Epithelial cell of proximal tubule (primary cell): ENCODE measurements at regions not wholly inside any gene's neighbourhood (a gene's known extent, or its start where the extent isn't known, plus 50 kb on each side); places are given as distances from the start of the nearest gene placed in this dataset.

Source experiments
- DNase-seq: peaks from one replicate; pipeline ENCODE4 v3.0.0-alpha.2; 2011; ENCODE audit warnings: low read depth
- H3K4me3 ChIP-seq: 2 replicates; pipeline ENCODE4 v1.5.1; 2011; ENCODE audit warnings: low read depth, mild to moderate bottlenecking, low read length
- TF ChIP-seq, protein P1 (sequence below): conservative IDR thresholded peaks from 2 replicates; pipeline ENCODE4 v1.5.1; 2012; ENCODE audit warnings: low read depth, mild to moderate bottlenecking, low read length

DNA sequence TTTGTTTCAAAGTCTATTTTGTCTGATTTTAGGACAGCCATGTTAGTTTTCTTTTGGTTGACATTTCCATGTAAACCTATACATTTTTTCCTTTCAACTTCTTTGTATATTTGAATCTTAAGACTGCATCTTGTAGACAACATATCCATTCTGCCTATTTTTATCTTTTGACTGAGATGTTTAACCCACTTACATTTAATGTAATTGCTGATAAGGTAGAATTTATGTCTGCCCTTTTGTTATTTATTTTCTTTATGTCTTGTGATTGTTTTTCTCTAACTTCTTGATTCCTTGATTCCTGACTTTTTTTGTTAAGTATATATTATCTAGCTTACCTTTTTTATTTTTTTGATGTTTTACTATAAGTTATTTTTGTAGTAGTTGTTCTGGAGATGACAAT is 542.5 kb downstream of the SUCLG1 start:
- no peak overlapping the region for H3K4me3 ChIP-seq
- no peak for DNase-seq
- TF ChIP-seq, protein P1, sequence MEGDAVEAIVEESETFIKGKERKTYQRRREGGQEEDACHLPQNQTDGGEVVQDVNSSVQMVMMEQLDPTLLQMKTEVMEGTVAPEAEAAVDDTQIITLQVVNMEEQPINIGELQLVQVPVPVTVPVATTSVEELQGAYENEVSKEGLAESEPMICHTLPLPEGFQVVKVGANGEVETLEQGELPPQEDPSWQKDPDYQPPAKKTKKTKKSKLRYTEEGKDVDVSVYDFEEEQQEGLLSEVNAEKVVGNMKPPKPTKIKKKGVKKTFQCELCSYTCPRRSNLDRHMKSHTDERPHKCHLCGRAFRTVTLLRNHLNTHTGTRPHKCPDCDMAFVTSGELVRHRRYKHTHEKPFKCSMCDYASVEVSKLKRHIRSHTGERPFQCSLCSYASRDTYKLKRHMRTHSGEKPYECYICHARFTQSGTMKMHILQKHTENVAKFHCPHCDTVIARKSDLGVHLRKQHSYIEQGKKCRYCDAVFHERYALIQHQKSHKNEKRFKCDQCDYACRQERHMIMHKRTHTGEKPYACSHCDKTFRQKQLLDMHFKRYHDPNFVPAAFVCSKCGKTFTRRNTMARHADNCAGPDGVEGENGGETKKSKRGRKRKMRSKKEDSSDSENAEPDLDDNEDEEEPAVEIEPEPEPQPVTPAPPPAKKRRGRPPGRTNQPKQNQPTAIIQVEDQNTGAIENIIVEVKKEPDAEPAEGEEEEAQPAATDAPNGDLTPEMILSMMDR = no peak

DNA sequence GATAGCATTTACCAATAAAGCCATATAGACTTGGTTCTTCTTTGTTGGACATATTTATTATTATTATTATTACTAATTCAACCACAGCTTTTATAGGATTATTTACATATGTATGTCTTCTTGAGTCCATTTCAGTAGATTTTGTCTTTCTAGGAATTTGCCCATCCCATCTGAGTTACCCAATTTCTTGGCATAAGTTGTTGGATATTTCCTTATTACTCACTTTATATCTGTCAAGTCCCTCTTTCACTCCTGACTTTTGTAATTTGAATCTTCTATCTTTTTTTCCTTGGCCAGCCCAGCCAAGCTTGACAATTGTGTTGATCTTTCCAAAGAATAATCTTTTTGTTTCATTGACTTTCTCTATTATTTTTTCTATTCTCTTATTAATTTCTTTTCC is 543.7 kb downstream of the SUCLG1 start:
- no peak for DNase-seq
- TF ChIP-seq, protein P1 = no peak
- no peak overlapping the region for H3K4me3 ChIP-seq

DNA sequence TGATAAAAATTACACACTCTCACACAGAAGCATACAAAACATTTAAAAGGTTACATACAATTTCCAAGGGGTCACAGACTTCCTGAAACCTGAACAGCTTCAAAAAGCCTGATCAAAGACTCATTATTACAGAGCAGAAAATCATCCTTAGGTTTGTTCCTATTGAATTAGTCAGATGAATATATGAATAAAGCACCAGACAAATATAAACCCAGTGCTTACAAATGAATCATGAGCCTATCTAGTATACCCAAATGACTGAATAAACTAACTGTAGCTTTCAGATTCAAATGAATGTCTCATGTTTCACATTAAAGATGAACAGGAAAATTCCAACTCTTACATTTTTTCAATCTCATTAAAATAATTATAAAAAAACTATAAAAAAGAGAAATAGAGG is 550.3 kb downstream of the SUCLG1 start:
- H3K4me3 ChIP-seq = no peak overlapping the region
- no peak for DNase-seq
- TF ChIP-seq, protein P1 = no peak

DNA sequence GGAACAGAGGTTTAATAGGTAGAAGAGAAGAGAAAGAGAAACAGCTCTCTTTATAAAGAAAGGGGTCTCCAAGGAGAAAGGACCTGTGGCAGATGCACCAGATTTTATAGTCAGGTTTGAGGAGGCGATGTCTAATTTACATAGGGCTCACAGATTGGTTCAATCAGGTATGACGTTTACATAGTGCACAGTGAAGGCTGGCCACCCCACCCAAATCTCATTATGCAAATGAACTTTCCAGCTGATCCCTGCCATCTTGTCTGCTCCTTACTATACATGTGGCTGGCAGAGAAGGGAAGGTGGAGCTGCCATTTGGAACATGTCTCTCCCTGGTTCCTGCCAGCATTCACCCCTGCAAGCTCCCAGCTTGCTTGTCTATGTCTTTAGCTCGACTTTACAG is 557.8 kb downstream of the SUCLG1 start:
- TF ChIP-seq, protein P1 = no peak

DNA sequence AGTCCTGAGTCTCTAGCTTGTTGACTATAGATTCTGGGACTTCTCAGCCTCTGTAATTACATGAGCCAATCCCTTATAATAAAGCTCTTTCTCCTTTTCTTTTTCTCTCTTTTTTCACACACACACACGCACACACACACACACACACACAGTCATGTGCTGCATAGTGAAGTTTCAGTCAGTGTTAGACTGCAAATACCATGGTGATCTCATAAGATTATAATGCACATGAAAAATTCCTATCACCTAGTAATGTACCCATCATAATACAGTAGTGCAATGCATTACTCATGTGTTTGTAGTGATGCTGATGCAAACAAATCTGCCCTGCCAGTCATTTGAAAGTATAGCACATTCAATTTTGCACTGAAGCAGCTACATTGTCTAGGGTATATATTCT is 558.2 kb downstream of the SUCLG1 start:
- TF ChIP-seq, protein P1 = no peak
- no peak for DNase-seq
- H3K4me3 ChIP-seq = no peak overlapping the region

More for the DNA sequence above, 557.8 kb downstream of the SUCLG1 start:
- no peak overlapping the region for H3K4me3 ChIP-seq
- no peak for DNase-seq

DNA sequence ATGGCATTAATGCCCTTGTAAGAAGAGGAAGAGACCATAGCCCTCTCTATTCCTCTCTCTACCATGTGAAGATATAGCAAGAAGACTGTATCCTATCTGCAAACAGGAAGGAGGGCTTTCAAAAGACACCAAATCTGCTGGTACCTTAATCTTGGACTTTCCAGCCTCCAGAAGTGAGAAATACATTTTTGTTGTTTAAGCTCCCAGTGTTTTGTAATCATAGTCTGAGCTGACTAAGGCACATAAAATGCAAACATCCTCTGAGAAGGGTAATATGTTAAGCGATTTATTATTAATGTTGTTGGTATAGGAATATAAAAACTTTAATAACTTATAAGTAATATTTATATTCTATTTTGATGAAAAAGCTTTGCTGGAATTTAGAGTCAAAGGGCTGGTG is 559.8 kb downstream of the SUCLG1 start:
- DNase-seq = no peak
- TF ChIP-seq, protein P1 = no peak
- no peak overlapping the region for H3K4me3 ChIP-seq

DNA sequence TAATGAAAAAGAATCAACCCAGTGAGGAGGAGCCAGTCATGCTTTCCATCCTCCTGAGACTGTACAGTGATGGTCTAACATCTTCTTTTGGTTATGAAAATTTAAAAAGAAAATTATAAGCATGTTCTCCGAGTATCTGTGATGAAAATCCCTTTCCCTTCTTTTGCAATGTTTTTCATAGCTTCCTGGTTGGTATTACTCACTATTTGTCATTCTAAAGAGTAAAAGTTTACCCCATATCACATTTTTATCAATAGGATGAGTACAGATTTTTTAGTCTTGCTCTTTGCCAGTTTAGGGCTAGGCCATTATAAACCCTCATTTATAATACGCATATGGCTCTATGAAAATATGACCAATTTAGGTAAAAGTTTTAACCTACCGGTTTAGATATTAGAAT is 564.1 kb downstream of the SUCLG1 start:
- no peak overlapping the region for H3K4me3 ChIP-seq
- DNase-seq = no peak
- TF ChIP-seq, protein P1 = no peak
